ENCODE measurements at regions not wholly inside any gene's neighbourhood (a gene's known extent, or its start where the extent isn't known, plus 50 kb on each side); places are given as distances from the start of the nearest gene placed in this dataset.
"Not testable (repeated sequence)": the region's sequence is repeated elsewhere in the genome, so short reads cannot be mapped to it uniquely, and the experiment has no call there.

GRCh38 chr5:21315376-21315775 is 1327.4 kb upstream of the CDH18 start:
- DNase-seq, result not testable (repeated sequence)

GRCh38 chr5:21301205-21301604 is 1313.2 kb upstream of the CDH18 start:
- DNase-seq, result not testable (repeated sequence)

GRCh38 chr5:21274361-21274760 is 1286.4 kb upstream of the CDH18 start:
- not testable (repeated sequence) for DNase-seq

- DNase-seq, result peak; percentile 75
Measured at GRCh38 chr5:21263361-21263760, 1275.4 kb upstream of the CDH18 start.

GRCh38 chr5:21254161-21254560 is 1266.2 kb upstream of the CDH18 start:
- no peak for DNase-seq

GRCh38 chr5:21244982-21245381 is 1257.0 kb upstream of the CDH18 start:
- DNase-seq, result no peak

- peak; percentile 37 for DNase-seq
Measured at GRCh38 chr5:21238786-21239185, 1250.8 kb upstream of the CDH18 start.

GRCh38 chr5:21237461-21237860 is 1249.5 kb upstream of the CDH18 start:
- peak; percentile 27 for DNase-seq

GRCh38 chr5:21236971-21237427 is 1249.0 kb upstream of the CDH18 start:
- peak; percentile 78 for DNase-seq

GRCh38 chr5:21236104-21236503 is 1248.1 kb upstream of the CDH18 start:
- peak; percentile 48 for DNase-seq

GRCh38 chr5:21225223-21226064 is 1237.4 kb upstream of the CDH18 start:
- no peak for DNase-seq

- no peak for DNase-seq
Measured at GRCh38 chr5:21221616-21222015, 1233.6 kb upstream of the CDH18 start.

GRCh38 chr5:21219966-21220365 is 1232.0 kb upstream of the CDH18 start:
- DNase-seq, result no peak

- DNase-seq, result peak; percentile 28
Measured at GRCh38 chr5:21219251-21219650, 1231.3 kb upstream of the CDH18 start.

- DNase-seq, result no peak
Measured at GRCh38 chr5:21212026-21212425, 1224.0 kb upstream of the CDH18 start.

GRCh38 chr5:21209409-21209808 is 1221.4 kb upstream of the CDH18 start:
- DNase-seq, result no peak

GRCh38 chr5:21199087-21199486 is 1211.1 kb upstream of the CDH18 start:
- DNase-seq, result no peak

GRCh38 chr5:21195145-21195544 is 1207.1 kb upstream of the CDH18 start:
- peak; percentile 70 for DNase-seq

GRCh38 chr5:21185536-21185935 is 1197.5 kb upstream of the CDH18 start:
- no peak for DNase-seq

GRCh38 chr5:21184581-21184980 is 1196.6 kb upstream of the CDH18 start:
- peak; percentile 15 for DNase-seq

- DNase-seq, result no peak
Measured at GRCh38 chr5:21181609-21182125, 1193.7 kb upstream of the CDH18 start.

GRCh38 chr5:21173526-21173925 is 1185.5 kb upstream of the CDH18 start:
- DNase-seq, result peak; percentile 1

GRCh38 chr5:21173036-21173435 is 1185.0 kb upstream of the CDH18 start:
- peak; percentile 8 for DNase-seq

GRCh38 chr5:21171038-21171437 is 1183.0 kb upstream of the CDH18 start:
- no peak for DNase-seq
